ENCODE measurements at regions not wholly inside any gene's neighbourhood (a gene's known extent, or its start where the extent isn't known, plus 50 kb on each side); places are given as distances from the start of the nearest gene placed in this dataset.
"Not testable (repeated sequence)": the region's sequence is repeated elsewhere in the genome, so short reads cannot be mapped to it uniquely, and the experiment has no call there.

DNA sequence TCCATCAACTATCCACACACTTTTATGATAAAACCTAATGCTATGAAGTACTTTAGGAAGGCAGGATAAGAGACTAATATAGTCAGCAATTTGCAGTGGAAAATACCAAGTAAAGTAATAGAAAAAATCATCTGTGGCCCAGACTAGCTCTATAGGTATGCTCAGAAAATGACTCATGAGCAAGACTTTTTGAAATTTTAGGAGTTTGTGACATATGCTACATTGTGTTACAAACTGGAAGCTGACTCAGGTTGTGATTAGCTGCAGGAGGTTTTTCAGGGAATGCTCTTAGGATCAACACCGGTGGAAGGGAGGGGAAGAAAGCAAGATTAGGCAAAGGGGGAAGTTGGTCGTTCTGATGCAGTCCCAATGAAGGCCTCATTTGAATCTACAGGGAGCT, 56.1 kb downstream of the FEZF1 start:
- H3K4me3 ChIP-seq (replicated peaks; ENCODE audit: low read depth, low read length), result no peak overlapping the region
- TF ChIP-seq CTCF (IDR thresholded peaks at IDR 0.05; ENCODE audit: low read length, missing control alignments), result no peak
- no peak for DNase-seq (ENCODE audit: low read depth)

DNA sequence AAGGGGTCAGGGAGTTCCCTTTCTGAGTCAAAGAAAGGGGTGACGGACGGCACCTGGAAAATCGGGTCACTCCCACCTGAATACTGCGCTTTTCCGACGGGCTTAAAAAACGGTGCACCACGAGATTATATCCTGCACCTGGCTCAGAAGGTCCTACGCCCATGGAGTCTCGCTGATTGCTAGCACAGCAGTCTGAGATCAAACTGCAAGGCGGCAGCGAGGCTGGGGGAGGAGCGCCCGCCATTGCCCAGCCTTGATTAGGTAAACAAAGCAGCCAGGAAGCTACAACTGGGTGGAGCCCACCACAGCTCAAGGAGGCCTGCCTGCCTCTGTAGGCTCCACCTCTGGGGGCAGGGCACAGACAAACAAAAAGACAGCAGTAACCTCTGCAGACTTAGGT, 65.8 kb downstream of the FEZF1 start:
- DNase-seq (ENCODE audit: low read depth), result not testable (repeated sequence)

DNA sequence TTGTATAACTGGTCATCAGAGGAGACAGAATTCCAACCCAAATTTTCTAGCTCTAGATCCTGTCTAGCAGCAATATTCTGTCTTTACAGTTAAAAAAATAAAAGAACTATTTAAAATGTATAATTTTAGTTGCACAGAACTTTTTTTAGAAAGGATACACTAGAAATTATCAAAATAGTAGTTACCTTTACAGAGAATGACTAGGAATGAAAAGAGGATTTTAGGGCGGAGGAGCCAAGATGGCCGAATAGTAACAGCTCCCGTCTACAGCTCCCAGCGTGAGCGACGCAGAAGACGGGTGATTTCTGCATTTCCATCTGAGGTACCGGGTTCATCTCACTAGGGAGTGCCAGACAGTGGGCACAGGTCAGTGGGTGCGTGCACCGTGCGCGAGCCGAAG, 66.3 kb downstream of the FEZF1 start:
- DNase-seq (ENCODE audit: low read depth); H3K4me3 ChIP-seq (replicated peaks; ENCODE audit: low read depth, low read length): not testable (repeated sequence)

More for the DNA sequence above, 65.8 kb downstream of the FEZF1 start:
- H3K4me3 ChIP-seq (replicated peaks; ENCODE audit: low read depth, low read length), result not testable (repeated sequence)

GRCh38 chr7:122225874-122226273, 78.7 kb downstream of the FEZF1 start:
- H3K4me3 ChIP-seq (replicated peaks; ENCODE audit: low read depth, low read length), result no peak overlapping the region
- no peak for TF ChIP-seq CTCF (IDR thresholded peaks at IDR 0.05; ENCODE audit: low read length, missing control alignments)
- DNase-seq (ENCODE audit: low read depth), result no peak

GRCh38 chr7:122219253-122219865, 75.3 kb upstream of the AASS start:
- peak; percentile 57 for DNase-seq (ENCODE audit: low read depth)

GRCh38 chr7:122217125-122217524, 73.1 kb upstream of the AASS start:
- no peak overlapping the region for H3K4me3 ChIP-seq (replicated peaks; ENCODE audit: low read depth, low read length)
- peak; percentile 35 for DNase-seq (ENCODE audit: low read depth)
- TF ChIP-seq CTCF (IDR thresholded peaks at IDR 0.05; ENCODE audit: low read length, missing control alignments), result no peak

More at GRCh38 chr7:122219253-122219865, 75.3 kb upstream of the AASS start:
- TF ChIP-seq CTCF (IDR thresholded peaks at IDR 0.05; ENCODE audit: low read length, missing control alignments), result peak; percentile 69
- H3K4me3 ChIP-seq (replicated peaks; ENCODE audit: low read depth, low read length), result no peak overlapping the region

- no peak overlapping the region for H3K4me3 ChIP-seq (replicated peaks; ENCODE audit: low read depth, low read length)
- no peak for TF ChIP-seq CTCF (IDR thresholded peaks at IDR 0.05; ENCODE audit: low read length, missing control alignments)
- DNase-seq (ENCODE audit: low read depth), result no peak
Observed at GRCh38 chr7:122212754-122213153, 68.7 kb upstream of the AASS start.

GRCh38 chr7:122211362-122211761, 67.3 kb upstream of the AASS start:
- H3K4me3 ChIP-seq (replicated peaks; ENCODE audit: low read depth, low read length), result no peak overlapping the region
- DNase-seq (ENCODE audit: low read depth), result no peak
- TF ChIP-seq CTCF (IDR thresholded peaks at IDR 0.05; ENCODE audit: low read length, missing control alignments), result no peak

Measured in fibroblast of pulmonary artery (primary cell).